Activated T-cell treated with anti-CD3 and anti-CD28 coated beads for 24 hours (primary cell): ENCODE measurements at regions not wholly inside any gene's neighbourhood (a gene's known extent, or its start where the extent isn't known, plus 50 kb on each side); places are given as distances from the start of the nearest gene placed in this dataset.
"Not testable (repeated sequence)": the region's sequence is repeated elsewhere in the genome, so short reads cannot be mapped to it uniquely, and the experiment has no call there.

Experiments used
- DNase-seq: peaks from one replicate; pipeline ENCODE4 v3.0.0-alpha.2; 2020; ENCODE audit warnings: low read depth

DNA sequence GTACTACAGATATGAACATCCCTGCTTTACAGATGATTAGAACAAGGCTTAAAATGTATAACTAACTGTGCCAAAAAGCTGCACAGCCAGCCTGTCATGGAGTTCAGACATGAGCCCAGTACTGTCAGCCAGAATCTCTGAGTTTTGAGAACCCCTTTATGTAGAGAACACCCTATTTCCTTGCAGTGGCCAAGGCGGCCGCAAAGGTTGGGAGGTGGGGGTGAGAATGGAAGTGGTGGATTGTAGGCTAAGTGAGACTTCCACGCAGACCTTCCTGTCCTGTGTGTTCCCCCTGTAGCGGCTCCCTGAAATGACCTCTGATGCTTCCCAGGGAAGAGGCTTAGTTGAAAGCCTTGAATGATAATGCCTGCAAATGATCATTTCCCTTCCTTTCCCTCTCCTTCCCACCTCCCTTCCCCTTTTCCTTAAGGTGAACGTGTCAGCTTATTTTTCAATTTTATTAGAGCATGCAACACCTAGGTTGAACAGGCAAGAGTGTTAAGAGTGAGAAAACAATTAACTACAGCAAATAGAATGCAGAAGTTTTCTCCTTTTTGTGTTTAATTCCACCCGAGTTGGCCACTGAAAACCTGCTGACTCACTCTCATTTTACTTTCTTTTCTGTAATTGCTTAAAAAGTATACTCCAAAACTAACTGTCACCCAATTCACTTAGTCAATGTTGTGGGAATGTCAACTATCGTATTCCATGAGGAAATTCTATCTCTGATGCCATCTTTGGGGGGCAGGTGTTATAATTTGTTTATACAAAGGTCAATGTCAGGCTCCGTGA is 167.0 kb upstream of the EDNRB start:
- DNase-seq, result no peak

DNA sequence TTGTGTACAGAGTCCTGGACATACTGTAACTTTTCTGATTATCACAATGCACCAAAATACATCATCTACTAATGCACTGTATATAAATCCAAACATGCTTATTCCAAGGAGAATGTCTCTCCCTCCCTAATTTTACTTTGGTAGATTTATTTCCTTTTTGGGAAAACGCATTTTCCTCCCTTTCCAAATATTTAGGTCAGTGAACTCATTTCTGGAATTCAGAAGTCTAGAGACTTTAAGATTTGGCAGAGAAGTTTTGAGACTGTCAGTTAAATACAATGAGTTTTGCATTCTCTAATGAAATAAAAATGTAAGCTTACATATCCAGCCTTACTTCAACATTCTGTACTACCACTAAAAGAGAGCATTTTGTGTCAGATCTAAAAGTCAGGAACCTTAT is 165.8 kb upstream of the EDNRB start:
- DNase-seq, result no peak

GRCh38 chr13:78078168-78078567 is 159.5 kb upstream of the EDNRB start:
- DNase-seq, result no peak

GRCh38 chr13:78067290-78067689 is 148.7 kb upstream of the EDNRB start:
- DNase-seq, result no peak

DNA sequence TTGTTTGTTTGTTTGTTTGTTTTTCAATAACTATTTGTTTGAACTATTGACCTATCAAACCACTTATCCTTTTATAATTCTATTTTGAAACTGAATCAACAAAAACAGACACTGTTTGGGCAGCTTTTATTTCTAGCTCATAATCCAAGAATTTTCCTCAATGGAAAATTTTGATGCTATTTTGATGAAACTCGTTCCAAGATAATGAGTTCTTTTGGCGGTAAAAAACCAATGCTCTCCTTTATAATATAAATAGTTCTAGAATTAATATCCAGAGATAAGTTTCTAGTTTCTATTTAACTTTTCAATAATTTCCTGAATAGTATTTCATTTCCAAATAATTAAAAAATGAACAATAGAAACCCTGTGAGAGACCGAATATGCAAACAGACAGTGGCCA is 146.5 kb upstream of the EDNRB start:
- no peak for DNase-seq

DNA sequence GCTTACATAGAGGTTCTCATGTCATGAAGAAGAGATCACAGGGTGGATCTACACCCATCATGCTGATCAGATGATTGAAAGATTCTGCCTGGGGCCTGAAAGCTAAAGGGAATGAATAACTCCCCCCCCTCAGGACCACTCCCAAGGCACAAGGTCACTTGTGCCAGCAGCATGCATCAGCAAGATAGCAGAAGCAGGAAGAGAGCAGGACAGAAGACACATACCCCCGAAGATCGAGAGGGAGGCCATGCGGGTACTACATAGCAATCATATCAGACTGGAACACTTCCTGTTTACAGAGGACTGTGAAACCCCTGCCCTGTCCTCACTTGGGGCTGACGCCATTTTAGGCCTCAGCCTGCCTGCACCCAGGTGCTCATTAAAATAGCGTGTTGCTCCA is 143.2 kb upstream of the EDNRB start:
- no peak for DNase-seq

DNA sequence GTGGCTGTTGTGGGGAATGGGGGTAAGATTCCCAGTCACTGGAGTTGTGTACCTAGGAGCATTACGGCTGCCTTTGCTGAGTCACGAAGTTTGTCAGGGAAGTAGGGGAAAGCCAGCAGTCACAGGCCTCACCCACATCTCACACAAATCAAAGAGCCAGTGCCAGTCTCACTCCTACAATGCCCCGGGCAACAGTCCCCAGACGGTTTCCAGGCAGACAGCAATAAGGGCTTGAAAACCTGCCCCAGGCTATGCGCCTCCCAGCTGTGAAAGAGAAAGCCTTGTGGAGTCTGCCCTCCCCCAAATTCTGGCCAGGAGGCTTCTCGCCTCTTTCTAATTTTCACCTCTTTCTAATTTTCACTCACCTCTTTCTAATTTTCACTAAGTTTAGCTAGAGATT is 142.3 kb upstream of the EDNRB start:
- DNase-seq, result no peak

GRCh38 chr13:78056865-78057264 is 138.2 kb upstream of the EDNRB start:
- DNase-seq, result not testable (repeated sequence)

- DNase-seq, result no peak
Measured at GRCh38 chr13:78054157-78054556, 135.5 kb upstream of the EDNRB start.

GRCh38 chr13:78047151-78047550 is 128.5 kb upstream of the EDNRB start:
- no peak for DNase-seq

- DNase-seq, result no peak
Measured at GRCh38 chr13:78046331-78046730, 127.7 kb upstream of the EDNRB start.

- no peak for DNase-seq
Measured at GRCh38 chr13:78045916-78046315, 127.3 kb upstream of the EDNRB start.

DNA sequence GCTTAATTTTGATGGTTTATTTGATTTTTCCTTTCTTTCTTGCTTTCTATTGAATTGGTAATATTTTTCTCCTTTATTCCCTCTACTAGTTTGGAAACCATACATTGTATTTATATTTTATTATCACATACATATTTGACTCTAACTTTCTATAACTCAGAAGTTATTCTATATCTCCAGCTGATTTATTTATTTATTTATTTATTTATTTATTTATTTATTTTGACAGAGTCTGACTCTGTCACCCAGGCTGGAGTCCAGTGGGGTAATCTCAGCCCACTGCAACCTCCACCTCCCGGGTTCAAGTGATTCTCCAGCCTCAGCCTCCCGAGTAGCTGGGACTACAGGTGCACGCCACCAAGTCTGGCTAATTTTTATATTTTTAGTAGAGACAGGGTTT is 122.7 kb upstream of the EDNRB start:
- not testable (repeated sequence) for DNase-seq

DNA sequence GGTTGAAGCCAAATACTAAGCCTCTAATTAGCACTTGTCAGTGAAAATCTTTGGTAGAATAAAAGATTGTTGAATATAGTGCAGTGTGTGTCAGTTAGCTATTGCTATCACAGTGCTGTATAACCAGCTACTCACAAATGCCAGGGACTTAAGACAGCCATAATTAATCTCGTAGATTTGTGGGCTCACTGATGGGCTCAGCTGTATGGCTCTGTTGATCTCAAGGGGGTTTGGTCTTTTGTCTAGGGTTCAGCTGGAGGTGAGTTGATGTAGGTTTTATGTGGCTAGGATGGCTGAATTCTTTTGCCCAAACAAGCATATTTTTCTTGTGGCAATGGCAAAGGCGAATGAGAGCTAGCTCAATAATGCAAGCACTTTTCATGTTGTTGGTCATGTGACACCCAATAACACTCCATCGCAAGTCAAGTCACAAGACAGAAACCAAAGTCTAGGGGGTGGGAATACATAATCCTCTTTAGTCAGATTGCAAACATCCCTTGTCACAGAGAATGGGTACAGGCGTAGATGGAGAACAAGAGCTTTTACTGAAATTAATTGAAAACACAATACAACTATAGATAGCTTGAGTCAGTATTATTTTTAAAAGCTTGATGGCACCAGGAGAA is 121.7 kb upstream of the EDNRB start:
- DNase-seq, result no peak

DNA sequence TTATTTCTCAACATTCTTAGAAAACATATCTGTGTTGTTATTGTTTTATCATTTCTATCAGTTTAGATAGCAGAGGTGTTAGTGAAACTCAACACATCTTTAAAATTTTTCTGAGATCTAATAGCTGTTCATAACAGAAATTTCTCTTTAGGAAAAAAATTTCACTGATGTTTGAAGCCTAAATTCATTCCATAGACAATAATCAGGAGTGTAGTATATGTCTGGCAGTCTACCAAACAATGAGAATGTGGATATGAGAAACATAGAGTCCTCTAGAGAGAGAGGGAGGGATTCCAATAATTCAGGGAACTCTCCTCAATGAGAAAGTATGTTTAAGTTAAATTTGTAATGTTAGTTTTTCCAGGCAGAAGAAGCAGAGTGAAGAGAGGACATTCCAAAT is 118.2 kb upstream of the EDNRB start:
- DNase-seq, result no peak

DNA sequence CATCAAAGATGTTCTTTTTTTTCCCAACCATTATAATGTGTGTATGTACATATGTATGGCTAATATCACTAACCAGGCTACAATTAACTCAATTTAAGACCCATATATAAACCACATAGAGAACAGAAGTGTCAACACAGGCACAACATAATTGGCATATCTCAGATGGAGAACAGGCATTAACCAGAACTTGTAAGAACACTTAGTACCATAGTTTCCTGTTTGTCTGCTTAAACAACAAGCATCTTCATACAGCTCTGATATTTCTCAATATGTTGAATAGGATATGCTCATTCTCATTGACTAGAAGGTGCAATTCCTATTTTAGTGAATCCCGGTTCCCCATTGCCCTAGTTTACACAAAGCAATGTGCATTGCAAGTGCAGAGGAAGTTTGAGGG is 116.9 kb upstream of the EDNRB start:
- DNase-seq, result no peak

DNA sequence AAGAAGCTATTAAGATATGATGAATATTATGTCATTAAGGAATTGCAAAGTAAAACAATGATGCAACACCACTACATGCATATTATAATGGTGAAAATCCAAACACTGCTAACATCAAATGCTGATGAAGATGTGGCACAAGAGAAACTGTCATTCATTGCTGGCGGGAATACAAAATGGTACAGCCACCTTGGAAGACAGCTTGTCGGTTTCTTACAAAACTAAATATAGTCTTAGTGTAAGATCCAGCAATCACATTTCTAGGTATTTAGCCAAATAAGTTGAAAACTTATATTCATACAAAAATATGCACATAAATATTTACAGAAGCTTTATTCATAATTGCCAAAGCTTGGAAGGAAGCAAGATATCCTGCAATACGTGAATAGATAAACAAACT is 114.9 kb upstream of the EDNRB start:
- no peak for DNase-seq

- no peak for DNase-seq
Measured at GRCh38 chr13:78032132-78032531, 113.5 kb upstream of the EDNRB start.

DNA sequence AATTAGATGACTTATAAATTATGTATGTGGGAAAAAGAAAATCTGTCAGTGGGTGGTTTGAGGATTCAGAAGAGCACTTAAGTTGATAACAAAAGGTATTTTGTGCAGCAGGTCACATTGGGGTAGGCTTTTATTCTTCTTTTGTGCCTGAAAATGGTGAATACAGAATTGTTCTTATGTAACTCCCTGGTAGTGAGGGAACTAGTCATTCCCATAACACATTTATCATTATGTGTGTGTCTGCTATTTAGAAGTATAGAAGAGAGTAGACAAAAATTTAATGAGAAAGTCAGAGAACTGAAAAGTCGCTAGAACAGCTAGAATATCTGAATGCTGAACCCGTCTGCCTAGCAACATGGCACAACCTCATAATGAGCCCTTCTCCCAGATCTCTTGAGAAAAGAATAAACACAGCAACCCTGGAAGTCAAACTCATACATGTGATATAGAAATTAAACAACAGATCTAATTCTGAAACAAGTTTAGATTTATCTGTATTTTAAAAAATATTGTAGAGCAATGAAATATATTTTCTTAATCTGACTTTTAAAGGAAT is 111.8 kb upstream of the EDNRB start:
- no peak for DNase-seq

DNA sequence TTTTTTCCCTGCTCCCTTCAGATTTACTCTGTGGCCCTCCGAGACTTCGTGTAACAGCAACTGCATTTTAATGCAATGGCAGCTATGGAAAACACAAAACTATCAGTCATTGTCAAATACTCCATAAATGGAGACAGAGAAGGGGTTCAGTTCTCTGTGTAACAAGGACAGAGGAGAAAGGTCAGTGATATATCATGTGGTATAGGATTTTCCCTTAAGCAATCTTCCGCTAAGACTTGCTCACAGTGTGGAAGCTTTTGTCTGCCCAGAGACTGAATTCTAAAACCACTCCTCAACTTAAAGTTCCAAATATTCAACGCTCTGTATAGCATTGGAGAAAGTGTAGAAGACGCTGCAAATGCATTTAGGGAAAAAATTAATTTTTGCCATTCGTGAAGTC is 111.3 kb upstream of the EDNRB start:
- DNase-seq, result no peak

GRCh38 chr13:78028960-78029359 is 110.3 kb upstream of the EDNRB start:
- no peak for DNase-seq

DNA sequence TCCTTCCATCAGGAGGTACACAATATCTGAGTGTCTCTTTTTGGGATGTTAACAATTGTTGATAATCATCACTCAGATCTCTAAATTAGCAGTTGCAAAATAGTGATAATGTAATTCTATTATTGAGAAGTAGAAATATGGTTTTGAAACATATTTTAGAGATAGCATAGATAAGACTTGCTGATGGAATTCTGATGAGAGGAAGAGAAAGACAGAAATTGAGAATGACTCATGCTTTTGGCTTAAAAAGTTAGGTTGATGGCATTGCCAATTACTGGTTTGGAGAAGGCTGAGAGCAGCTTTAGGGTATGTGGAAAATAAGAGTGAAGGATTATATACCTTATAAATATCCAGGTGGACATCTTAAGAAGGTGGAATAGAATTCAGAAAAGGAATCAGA is 106.4 kb upstream of the EDNRB start:
- DNase-seq, result no peak

DNA sequence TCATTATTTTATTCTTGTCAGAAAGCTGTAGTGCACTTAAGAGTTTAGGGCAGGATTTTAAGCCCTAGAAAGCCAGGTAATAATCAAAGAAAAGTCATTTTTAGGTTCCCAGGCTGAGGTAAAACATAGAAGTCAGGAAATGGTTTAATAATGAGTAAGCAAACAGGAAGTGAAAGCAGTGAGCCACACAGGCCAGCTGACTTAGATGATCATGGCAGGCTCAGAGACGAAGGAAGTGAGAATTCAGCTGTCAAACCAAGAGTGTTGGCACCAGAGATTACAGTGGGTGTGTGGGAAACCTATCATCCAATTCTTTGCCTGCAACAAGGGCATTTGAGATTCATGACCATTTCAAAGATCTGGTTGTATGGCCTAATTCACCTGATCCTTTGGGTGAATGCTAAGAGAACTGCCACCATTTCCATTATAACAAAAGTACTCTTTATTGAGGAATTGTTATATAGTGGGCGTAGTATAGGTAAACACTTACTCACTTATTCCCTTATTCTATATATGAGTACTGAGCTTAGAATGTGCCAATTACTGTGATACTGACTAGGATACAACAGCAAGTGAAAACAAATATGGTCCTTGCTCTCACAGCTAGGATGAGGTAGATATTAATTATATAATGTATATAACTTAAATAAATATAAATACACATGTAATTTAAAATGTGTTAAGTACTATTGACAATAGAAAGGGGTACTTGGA is 103.7 kb upstream of the EDNRB start:
- DNase-seq, result peak; percentile 30
